Colonic mucosa (tissue), 4 donors: ENCODE measurements at regions not wholly inside any gene's neighbourhood (a gene's known extent, or its start where the extent isn't known, plus 50 kb on each side); places are given as distances from the start of the nearest gene placed in this dataset.

Experiments used
- DNase-seq: peaks from one replicate; pipeline ENCODE4 v3.0.0-alpha.2; 2020
- H3K27ac ChIP-seq: fragments of 200-600 bp; one replicate; pipeline ENCODE4 v1.8.0; 2021
- H3K27me3 ChIP-seq: fragments of 200-600 bp; one replicate; pipeline ENCODE4 v1.8.0; 2021
- H3K36me3 ChIP-seq: fragments of 200-600 bp; one replicate; pipeline ENCODE4 v1.8.0; 2021
- H3K4me1 ChIP-seq: fragments of 200-600 bp; one replicate; pipeline ENCODE4 v1.8.0; 2021; ENCODE audit warnings: mild to moderate bottlenecking
- H3K4me3 ChIP-seq: fragments of 200-600 bp; one replicate; pipeline ENCODE4 v1.8.0; 2021
- H3K9ac ChIP-seq, 2 donors: one replicate each; pipeline ENCODE4 v1.7.0; 2013; ENCODE audit warnings: control low read depth in 2 of 2, low read depth in 2 of 2, low read length in 2 of 2
- H3K9me3 ChIP-seq: fragments of 200-600 bp; one replicate; pipeline ENCODE4 v1.8.0; 2021
- CTCF ChIP-seq: fragments of 200-600 bp; IDR thresholded peaks from one replicate; pipeline ENCODE4 v1.8.0; 2022; ENCODE audit warnings: antibody characterized with exemption, mild to moderate bottlenecking
- intact Hi-C: fragments of 100-400 bp; cut with DNase I; formaldehyde crosslinking; loops from one replicate; pipeline ENCODE4 v1.14.1; 2022
- donor health status: healthy.
- donor health status: DM: no; HTN: no; CAD: no.
- donor health status: DM: no; HTN: no; CAD: no.

- Histone ChIP-seq H3K9me3 (no peaks in the 10 kb centered on the region), H3K4me1 (no peaks in the 10 kb centered on the region), H3K27ac (no peak overlapping the region), H3K4me3 (no peak overlapping the region), H3K9ac (no peak overlapping the region), H3K27me3 (no peaks in the 10 kb centered on the region), H3K36me3 (no peaks in the 10 kb centered on the region)
- no peak for DNase-seq
- intact Hi-C loops: no loop called here
- TF ChIP-seq CTCF: no peak
These were observed 259.8 kb downstream of the FBXO15 start for GRCh38 chr18:73887801-73888200.

DNA sequence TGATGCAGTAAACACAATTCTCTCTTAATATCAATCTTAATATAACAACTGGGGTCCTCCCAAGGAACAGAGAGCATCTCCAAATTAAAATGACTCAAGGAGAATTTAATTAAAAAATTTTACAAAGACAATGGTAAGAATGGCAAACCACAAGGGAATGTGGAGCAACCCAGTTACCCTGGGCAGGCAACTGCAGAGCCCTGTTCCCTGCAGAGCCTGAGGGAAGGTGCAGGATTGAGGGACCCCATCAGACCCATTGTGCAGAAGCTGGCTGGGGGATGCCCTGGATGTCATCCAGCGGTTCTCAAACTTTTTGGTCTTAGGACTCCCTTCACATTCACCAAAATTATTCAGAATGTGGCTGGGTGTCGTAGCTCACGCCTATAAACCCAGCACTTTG is 262.8 kb downstream of the FBXO15 start:
- Histone ChIP-seq H3K4me3 (no peak overlapping the region), H3K27ac (no peak overlapping the region), H3K4me1 (no peaks in the 10 kb centered on the region), H3K27me3 (no peaks in the 10 kb centered on the region), H3K9ac (no peak overlapping the region), H3K9me3 (no peaks in the 10 kb centered on the region), H3K36me3 (no peaks in the 10 kb centered on the region)
- DNase-seq: no peak
- intact Hi-C loops: no loop called here
- no peak for TF ChIP-seq CTCF

GRCh38 chr18:73881396-73881917 is 266.2 kb downstream of the FBXO15 start:
- no peak overlapping the region for H3K4me3 ChIP-seq
- intact Hi-C loops: no loop called here
- no peaks in the 10 kb centered on the region for H3K36me3 ChIP-seq
- no peaks in the 10 kb centered on the region for H3K9me3 ChIP-seq
- no peak overlapping the region for H3K27ac ChIP-seq
- no peak overlapping the region for H3K9ac ChIP-seq
- no peaks in the 10 kb centered on the region for H3K27me3 ChIP-seq
- TF ChIP-seq CTCF: no peak
- no peak for DNase-seq
- no peaks in the 10 kb centered on the region for H3K4me1 ChIP-seq

DNA sequence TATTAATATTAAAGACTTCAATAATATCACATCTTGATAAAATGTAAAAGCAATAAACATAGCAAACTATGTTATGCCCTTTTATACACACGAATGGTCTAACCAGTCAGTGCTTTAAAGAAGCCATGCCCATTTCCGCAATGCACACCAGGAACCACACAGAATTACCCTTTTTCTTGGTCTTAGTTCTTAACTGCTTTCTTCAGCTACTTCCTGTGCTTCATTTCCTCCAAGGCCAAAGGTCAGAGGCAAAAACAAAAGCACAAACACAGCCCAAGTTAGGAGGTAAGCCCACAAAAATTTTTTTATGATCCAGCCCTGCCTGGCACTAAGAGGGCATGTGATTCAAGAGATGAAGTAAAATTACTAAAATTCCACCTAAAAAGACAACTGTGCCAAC is 267.2 kb downstream of the FBXO15 start:
- no peak for DNase-seq
- Histone ChIP-seq H3K27ac (no peak overlapping the region), H3K4me3 (no peak overlapping the region), H3K36me3 (no peaks in the 10 kb centered on the region), H3K9me3 (no peaks in the 10 kb centered on the region), H3K27me3 (no peaks in the 10 kb centered on the region), H3K9ac (no peak overlapping the region), H3K4me1 (no peaks in the 10 kb centered on the region)
- no peak for TF ChIP-seq CTCF
- intact Hi-C loops: no loop called here

- H3K9me3 ChIP-seq: no peaks in the 10 kb centered on the region
- no peaks in the 10 kb centered on the region for H3K4me1 ChIP-seq
- H3K36me3 ChIP-seq: no peaks in the 10 kb centered on the region
- no peak for DNase-seq
- H3K4me3 ChIP-seq: no peak overlapping the region
- TF ChIP-seq CTCF: no peak
- H3K27ac ChIP-seq: no peak overlapping the region
- intact Hi-C loops: no loop called here
- H3K9ac ChIP-seq: no peak overlapping the region
- H3K27me3 ChIP-seq: no peaks in the 10 kb centered on the region
These were observed 267.9 kb downstream of the FBXO15 start for GRCh38 chr18:73879766-73880165.

- Histone ChIP-seq H3K27me3 (no peaks in the 10 kb centered on the region), H3K9ac (no peak overlapping the region), H3K9me3 (no peaks in the 10 kb centered on the region), H3K27ac (no peak overlapping the region), H3K4me1 (no peaks in the 10 kb centered on the region), H3K36me3 (no peaks in the 10 kb centered on the region), H3K4me3 (no peak overlapping the region)
- no peak for DNase-seq
- TF ChIP-seq CTCF: no peak
- intact Hi-C loops: no loop called here
These were observed 268.3 kb downstream of the FBXO15 start for GRCh38 chr18:73879328-73879727.
